SK-N-SH (cell line): ENCODE measurements at regions not wholly inside any gene's neighbourhood (a gene's known extent, or its start where the extent isn't known, plus 50 kb on each side); places are given as distances from the start of the nearest gene placed in this dataset.

ENCODE experiments used
- CTCF ChIA-PET: fragments of 300-600, 350-600 bp; formaldehyde crosslinking; extraction: SDS; loops from one replicate; lab custom pipeline; 2021; lab: Yijun Ruan, JAX
- POLR2A ChIA-PET: fragments of 350-600 bp; sonication (Branson Sonifier 250); formaldehyde crosslinking; extraction: SDS; loops from one replicate; lab custom pipeline; 2020; ENCODE audit warnings: antibody characterized with exemption, inconsistent platforms; lab: Yijun Ruan, JAX
- DNase-seq: peaks from one replicate; pipeline ENCODE4 v3.0.0; 2012
- H2AFZ ChIP-seq: fragments of 200-600 bp; sonication (generic); 2 replicates; pipeline ENCODE4 v1.8.1; 2016; ENCODE audit warnings: antibody characterized with exemption, mild to moderate bottlenecking, low read depth
- H3F3A ChIP-seq: fragments of 200-600 bp; sonication (generic); replicated peaks from 2 replicates; pipeline ENCODE3; 2016; ENCODE audit warnings: antibody characterized with exemption, mild to moderate bottlenecking; ENCODE audit not compliant: insufficient read depth
- H3K27ac ChIP-seq, 2 experiments: fragments of 200-500 bp in 1 of 2; fragments of 200-600 bp in 1 of 2; sonication (Bioruptor generic) in 1 of 2; sonication (generic), shearing (Covaris generic) in 1 of 2; 2 replicates each; pipeline versions ENCODE4 v1.5.1 to v1.6.1; 2014 to 2016; ENCODE audit warnings: low read depth in 2 of 2, inconsistent platforms in 1 of 2, low read length in 1 of 2, mild to moderate bottlenecking in 1 of 2, mixed read lengths in 1 of 2
- H3K27me3 ChIP-seq: fragments of 200-600 bp; sonication (generic), shearing (Covaris generic); 2 replicates; pipeline ENCODE4 v1.6.1; 2016; ENCODE audit warnings: mixed run types; ENCODE audit not compliant: insufficient read depth
- H3K36me3 ChIP-seq, 2 experiments: fragments of 200-500 bp in 1 of 2; fragments of 200-600 bp in 1 of 2; sonication (Bioruptor generic) in 1 of 2; sonication (generic) in 1 of 2; replicated peaks in 1 of 2; 2 replicates each; pipeline versions ENCODE3 to v1.5.1; 2014 to 2016; ENCODE audit warnings: low read length in 1 of 2, mild to moderate bottlenecking in 1 of 2; ENCODE audit not compliant: insufficient read depth in 2 of 2, control insufficient read depth in 1 of 2
- H3K4me1 ChIP-seq, 2 experiments: fragments of 200-500 bp in 1 of 2; fragments of 200-600 bp in 1 of 2; sonication (Bioruptor generic) in 1 of 2; sonication (generic), shearing (Covaris generic) in 1 of 2; 2 replicates each; pipeline versions ENCODE4 v1.5.1 to v1.6.1; 2014 to 2016; ENCODE audit warnings: low read depth in 1 of 2, low read length in 1 of 2, mixed run types in 1 of 2; ENCODE audit not compliant: insufficient read depth in 2 of 2, control insufficient read depth in 1 of 2
- H3K4me2 ChIP-seq: fragments of 200-600 bp; sonication (generic), shearing (Covaris generic); 2 replicates; pipeline ENCODE4 v1.6.1; 2017; ENCODE audit warnings: mixed run types
- H3K4me3 ChIP-seq, 2 experiments: fragments of 200-500 bp in 1 of 2; fragments of 200-600 bp in 1 of 2; sonication (Bioruptor generic) in 1 of 2; sonication (generic), shearing (Covaris generic) in 1 of 2; 2 replicates each; pipeline versions ENCODE4 v1.5.1 to v1.8.1; 2014 to 2016; ENCODE audit warnings: low read depth in 2 of 2, inconsistent platforms in 1 of 2, low read length in 1 of 2, mild to moderate bottlenecking in 1 of 2, mixed read lengths in 1 of 2, moderate library complexity in 1 of 2
- H3K79me2 ChIP-seq: fragments of 200-600 bp; sonication (generic); 2 replicates; pipeline ENCODE4 v1.8.1; 2017; ENCODE audit warnings: mild to moderate bottlenecking; ENCODE audit not compliant: insufficient read depth
- H3K9ac ChIP-seq: fragments of 200-600 bp; sonication (generic); 2 replicates; pipeline ENCODE4 v1.6.1; 2017; ENCODE audit warnings: mixed run types
- H3K9me2 ChIP-seq: fragments of 200-600 bp; sonication (generic); 2 replicates; pipeline ENCODE4 v1.6.1; 2017; ENCODE audit warnings: mixed run types
- H3K9me3 ChIP-seq: fragments of 200-600 bp; sonication (generic); 2 replicates; pipeline ENCODE4 v1.6.1; 2017; ENCODE audit warnings: mixed run types, mild to moderate bottlenecking, moderate library complexity
- H4K20me1 ChIP-seq: fragments of 200-600 bp; sonication (generic); 2 replicates; pipeline ENCODE4 v1.6.1; 2017; ENCODE audit warnings: mild to moderate bottlenecking, mixed run types; ENCODE audit not compliant: insufficient read depth
- EZH2phosphoT487 ChIP-seq: fragments of 200-600 bp; sonication (generic); IDR thresholded peaks from 2 replicates; pipeline ENCODE4 v1.6.1; 2017; ENCODE audit warnings: low read depth, mixed run types, mild to moderate bottlenecking, antibody characterized with exemption, moderate library complexity, borderline replicate concordance
- FOXJ3 ChIP-seq: sonication (generic); formaldehyde crosslinking; IDR thresholded peaks from 2 replicates; pipeline ENCODE4 v1.5.1; 2020; ENCODE audit warnings: mild to moderate bottlenecking, missing genetic modification reagents
- GATA2 ChIP-seq: sonication (generic); formaldehyde crosslinking; IDR thresholded peaks from 2 replicates; pipeline ENCODE4 v1.5.0; 2020; ENCODE audit warnings: mild to moderate bottlenecking, missing genetic modification reagents
- MAX ChIP-seq: IDR thresholded peaks from 2 replicates; pipeline ENCODE4 v1.4.0; 2012; ENCODE audit warnings: low read depth
- NFIC ChIP-seq: IDR thresholded peaks from 2 replicates; pipeline ENCODE4 v1.4.0; 2012; ENCODE audit warnings: borderline replicate concordance
- NRF1 ChIP-seq: IDR thresholded peaks from 2 replicates; pipeline ENCODE4 v1.6.1; 2012; ENCODE audit warnings: low read depth, mild to moderate bottlenecking, low read length
- RCOR1 ChIP-seq: fragments of 150-350 bp; IDR thresholded peaks from 2 replicates; pipeline ENCODE4 v1.6.1; 2017; ENCODE audit warnings: antibody characterized with exemption, low read length
- REST ChIP-seq: IDR thresholded peaks from 2 replicates; pipeline ENCODE4 v1.6.1; 2012; ENCODE audit warnings: mild to moderate bottlenecking, low read depth, low read length, moderate library complexity
- RFX5 ChIP-seq: IDR thresholded peaks from 2 replicates; pipeline ENCODE4 v1.6.1; 2012; ENCODE audit warnings: mild to moderate bottlenecking, improper control_type of control experiment, low read length
- SMC3 ChIP-seq: IDR thresholded peaks from 2 replicates; pipeline ENCODE4 v1.6.1; 2012; ENCODE audit warnings: low read depth, low read length, improper control_type of control experiment
- TAF1 ChIP-seq: IDR thresholded peaks from 2 replicates; pipeline ENCODE4 v1.6.1; 2012; ENCODE audit warnings: low read depth, mild to moderate bottlenecking, low read length, moderate library complexity, borderline replicate concordance
- TCF12 ChIP-seq: IDR thresholded peaks from 2 replicates; pipeline ENCODE4 v1.4.0; 2012
- TEAD4 ChIP-seq: IDR thresholded peaks from 2 replicates; pipeline ENCODE4 v1.4.0; 2012; ENCODE audit warnings: mild to moderate bottlenecking, borderline replicate concordance; ENCODE audit not compliant: insufficient read depth
- USF2 ChIP-seq: fragments of 150-350 bp; IDR thresholded peaks from 2 replicates; pipeline ENCODE4 v1.6.1; 2017; ENCODE audit warnings: antibody characterized with exemption, low read length, low read depth, borderline replicate concordance
- YY1 ChIP-seq: IDR thresholded peaks from 2 replicates; pipeline ENCODE4 v1.4.0; 2012; ENCODE audit warnings: low read depth, mild to moderate bottlenecking
- ZBTB33 ChIP-seq: IDR thresholded peaks from 2 replicates; pipeline ENCODE4 v1.4.0; 2012; ENCODE audit warnings: low read depth, borderline replicate concordance
- WGBS: methylation state at CpG from one replicate; pipeline ENCODE4 v1.1.6; 2017; ENCODE audit warnings: low lambda C conversion rate; 5-methylcytosine and 5-hydroxymethylcytosine counted together

- Histone ChIP-seq H3K27ac (no peak overlapping the region), H3F3A (no peaks in the 10 kb centered on the region), H4K20me1 (no peaks in the 10 kb centered on the region), H3K36me3 (no peaks in the 10 kb centered on the region), H3K4me3 (no peak overlapping the region), H3K9me2 (no peaks in the 10 kb centered on the region), H2AFZ (no peak overlapping the region), H3K9me3 (no peaks in the 10 kb centered on the region), H3K9ac (no peak overlapping the region), H3K27me3 (no peaks in the 10 kb centered on the region), H3K4me2 (no peak overlapping the region), H3K79me2 (no peaks in the 10 kb centered on the region), H3K4me1 (peaks cover 0 to 2% of the 10 kb centered on the region in 2 experiments; a peak in 1 of 4 replicates)
- TF ChIP-seq NFIC: no peak
- no peak for DNase-seq
- ChIA-PET POLR2A (no interaction called here), CTCF (interaction anchor here (1.0 kb wide), 1 partner anchor 11 kb away, joined by 3 read pairs; no protein-coding TSS in a partner anchor)
- WGBS: 93% methylated on average over 10 of the region's 10 CpGs
Observed at GRCh38 chr14:103259184-103259583, 74.9 kb upstream of the EIF5 start.

GRCh38 chr14:103259801-103260628 lies 74.0 kb upstream of the EIF5 start:
- no peaks in the 10 kb centered on the region for H3K27me3 ChIP-seq
- ChIA-PET CTCF (interaction anchor here (1.0 to 2.4 kb wide), 3 partner anchors 22 to 155 kb away, joined by 3 to 11 read pairs (median 4); no protein-coding TSS in a partner anchor), POLR2A (no interaction called here)
- peak overlapping the region; percentile 59 for H3K9ac ChIP-seq
- H3F3A ChIP-seq: no peaks in the 10 kb centered on the region
- H4K20me1 ChIP-seq: no peaks in the 10 kb centered on the region
- H3K27ac ChIP-seq: peak overlapping the region; percentile 69 to 76
- H3K79me2 ChIP-seq: no peaks in the 10 kb centered on the region
- no peaks in the 10 kb centered on the region for H3K36me3 ChIP-seq
- H3K9me3 ChIP-seq: no peaks in the 10 kb centered on the region
- TF ChIP-seq TCF12 (no peak), TEAD4 (no peak), MAX (no peak), USF2 (no peak), EZH2phosphoT487 (no peak), NFIC (no peak), FOXJ3 (CRISPR knock-in tag) (no peak), REST (no peak), ZBTB33 (no peak), SMC3 (no peak), NRF1 (no peak), TAF1 (no peak), RCOR1 (no peak), RFX5 (no peak), GATA2 (CRISPR knock-in tag) (no peak), YY1 (no peak)
- H2AFZ ChIP-seq: peak overlapping the region; percentile 91
- 46% methylated on average over 18 of the region's 19 CpGs for whole genome bisulfite sequencing
- H3K4me1 ChIP-seq: peaks cover 0 to 2% of the 10 kb centered on the region in 2 experiments; a peak in 1 of 4 replicates
- H3K4me3 ChIP-seq: peak overlapping the region; percentile 51 to 61
- H3K9me2 ChIP-seq: no peaks in the 10 kb centered on the region
- peak; percentile 48 for DNase-seq
- peak overlapping the region; percentile 76 for H3K4me2 ChIP-seq
